Limb (tissue), 2 donors: ENCODE measurements at regions not wholly inside any gene's neighbourhood (a gene's known extent, or its start where the extent isn't known, plus 50 kb on each side); places are given as distances from the start of the nearest gene placed in this dataset.
"Not testable (repeated sequence)": the region's sequence is repeated elsewhere in the genome, so short reads cannot be mapped to it uniquely, and the experiment has no call there.

ENCODE experiments used
- DNase-seq, 2 donors: peaks; one replicate each; pipeline ENCODE4 v3.0.0-alpha.2; 2016; ENCODE audit errors: extremely low spot score in 2 of 2

GRCh38 chr20:11976966-11977365, 59.3 kb downstream of the BTBD3 start:
- no peak for DNase-seq

- DNase-seq = no peak
These were observed 60.8 kb downstream of the BTBD3 start for GRCh38 chr20:11978496-11978895.

DNA sequence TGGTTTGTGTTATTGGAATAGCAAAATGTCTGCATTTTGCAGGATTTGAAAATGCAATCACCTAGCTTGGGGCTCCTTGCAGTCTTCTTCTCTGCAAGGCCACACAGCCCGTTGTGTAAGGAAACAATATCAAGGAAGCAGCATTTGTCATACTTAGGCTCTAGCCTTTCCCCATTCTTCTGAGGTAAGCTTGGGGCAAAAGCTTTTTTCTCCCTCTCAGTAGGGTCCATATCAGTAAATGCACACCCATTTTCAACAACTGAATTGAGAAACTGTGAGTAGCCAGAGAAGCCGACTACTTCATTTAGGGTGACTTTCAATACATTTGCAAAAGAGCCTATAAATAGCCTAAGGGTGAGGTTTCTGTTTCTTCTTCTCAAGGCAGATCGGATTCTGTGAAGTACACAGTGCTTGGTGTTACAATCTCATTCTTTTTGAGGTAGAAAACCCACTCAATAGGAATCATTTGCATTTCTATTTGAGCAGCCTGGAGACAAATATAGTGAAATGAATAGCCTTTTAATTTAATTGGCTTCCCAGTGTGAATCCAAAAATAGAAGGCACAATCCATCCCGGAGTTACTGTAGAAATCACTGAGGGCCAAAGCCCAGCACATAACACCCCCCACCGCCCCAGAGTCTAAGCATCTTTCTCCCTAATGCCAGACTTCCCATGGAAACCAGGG, 61.8 kb downstream of the BTBD3 start:
- no peak for DNase-seq

GRCh38 chr20:11980263-11980662, 62.6 kb downstream of the BTBD3 start:
- DNase-seq = no peak

DNA sequence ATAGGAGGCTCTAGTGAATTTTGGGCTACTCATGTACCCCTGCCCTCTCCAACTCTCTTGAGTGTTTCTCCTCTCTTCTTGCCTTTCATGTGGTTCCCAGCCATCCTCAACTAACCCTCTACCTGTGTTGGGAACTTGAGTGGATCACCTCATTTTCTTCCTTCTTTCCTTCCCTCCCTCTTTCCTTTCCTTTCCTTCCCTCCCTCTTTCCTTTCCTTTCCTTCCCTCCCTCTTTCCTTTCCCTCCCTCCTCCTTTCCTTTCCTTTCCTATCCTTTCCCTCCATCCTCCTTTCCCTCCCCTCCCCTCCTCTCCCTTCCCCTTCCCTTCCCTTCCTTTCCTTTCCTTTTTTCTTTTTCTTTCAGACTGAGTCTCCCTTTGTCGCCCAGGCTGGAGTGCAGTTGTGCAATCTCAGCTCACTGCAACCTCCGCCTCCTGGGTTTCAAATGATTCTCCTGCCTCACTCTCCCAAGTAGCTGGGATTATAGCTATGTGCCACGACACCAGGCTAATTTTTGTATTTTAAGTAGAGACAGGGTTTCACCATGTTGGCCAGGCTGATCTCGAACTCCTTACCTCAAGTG, 63.8 kb downstream of the BTBD3 start:
- no peak for DNase-seq

- no peak for DNase-seq
These were observed 64.7 kb downstream of the BTBD3 start for GRCh38 chr20:11982289-11982954.

GRCh38 chr20:11982955-11983470, 65.3 kb downstream of the BTBD3 start:
- no peak for DNase-seq

DNA sequence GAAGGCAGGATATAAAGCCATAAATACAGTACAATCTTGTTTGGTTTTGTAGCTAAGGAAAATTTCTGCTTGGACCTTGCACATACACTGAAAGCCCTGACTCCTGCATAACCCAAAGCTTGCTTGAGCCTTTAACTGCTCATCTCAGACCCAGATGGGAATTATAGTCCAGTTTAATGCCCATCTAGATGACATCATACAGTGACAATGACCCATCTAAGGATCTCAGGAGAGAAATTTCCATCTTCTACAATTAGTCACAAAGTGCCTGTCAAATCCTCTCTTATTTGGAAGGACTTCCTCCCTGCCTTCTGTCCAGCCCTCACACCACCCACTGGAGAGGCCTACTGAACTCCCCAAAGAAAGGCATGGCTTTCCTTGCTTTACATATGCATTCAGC, 69.3 kb downstream of the BTBD3 start:
- DNase-seq = no peak

GRCh38 chr20:11987526-11987925, 69.8 kb downstream of the BTBD3 start:
- no peak for DNase-seq

- no peak for DNase-seq
These were observed 71.5 kb downstream of the BTBD3 start for GRCh38 chr20:11989018-11989771.

GRCh38 chr20:11992426-11992825, 74.7 kb downstream of the BTBD3 start:
- no peak for DNase-seq

GRCh38 chr20:11993886-11994461, 76.3 kb downstream of the BTBD3 start:
- DNase-seq = peak; percentile 36 to 38

DNA sequence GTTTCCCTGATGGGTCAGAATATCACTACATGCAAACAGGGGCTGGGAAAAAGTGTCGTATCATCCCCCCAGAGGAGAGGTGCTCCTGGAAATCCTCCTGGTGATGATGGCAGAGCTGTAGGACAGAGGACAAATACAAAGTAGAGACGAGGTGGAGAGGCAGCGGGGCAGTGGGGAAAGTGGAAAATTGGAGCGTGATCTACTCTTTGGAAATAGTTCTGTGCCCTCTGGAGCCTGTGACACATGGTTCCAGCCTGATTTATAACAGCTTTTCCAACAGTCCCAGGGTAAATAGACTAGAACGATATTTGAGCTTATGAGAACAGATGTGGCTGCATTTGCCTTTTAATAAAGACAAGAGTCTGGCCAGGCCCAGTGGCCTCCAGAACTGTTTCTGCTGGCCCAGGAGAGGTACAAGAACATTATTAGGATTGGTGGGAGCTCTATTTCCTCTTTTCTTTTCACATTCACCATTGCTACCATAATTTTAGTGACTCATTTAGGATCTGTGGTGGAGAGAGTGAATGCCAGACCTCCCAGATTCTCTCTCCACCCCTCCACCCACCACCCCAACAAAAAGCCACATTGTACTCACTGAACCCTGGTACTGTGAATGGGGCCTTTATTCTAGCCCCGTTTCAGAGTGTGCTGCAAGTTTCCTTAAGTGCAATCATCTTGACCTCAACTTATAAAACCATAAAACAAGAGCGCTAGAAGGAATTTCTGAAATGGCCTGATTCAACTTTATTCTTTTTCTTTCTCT, 78.3 kb downstream of the BTBD3 start:
- DNase-seq = peak in 1 of 2 donors; percentile 34

GRCh38 chr20:12004776-12005175, 87.1 kb downstream of the BTBD3 start:
- DNase-seq = not testable (repeated sequence)

GRCh38 chr20:12012241-12013222, 94.8 kb downstream of the BTBD3 start:
- DNase-seq = no peak

GRCh38 chr20:12014276-12014675, 96.6 kb downstream of the BTBD3 start:
- no peak for DNase-seq

GRCh38 chr20:12014736-12015135, 97.0 kb downstream of the BTBD3 start:
- DNase-seq = no peak

DNA sequence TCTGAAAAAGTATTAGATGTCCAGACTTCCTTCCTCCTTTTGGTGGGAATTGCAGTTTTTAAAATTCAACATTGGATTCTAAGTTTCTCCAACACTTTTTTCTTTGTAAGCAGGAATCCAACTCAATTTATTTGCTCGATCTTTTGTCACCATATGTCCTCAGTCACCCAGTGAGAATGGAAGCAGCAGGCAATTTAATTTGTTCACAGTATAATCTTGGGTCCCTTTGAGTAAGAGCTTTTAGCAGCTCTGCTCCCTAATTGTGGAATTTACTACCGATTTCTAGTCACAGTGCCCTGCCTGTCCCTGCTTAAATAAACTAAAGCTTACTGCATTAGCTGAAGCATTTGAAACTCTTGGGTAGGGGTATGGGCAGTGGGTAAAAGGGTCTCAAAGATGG, 98.6 kb downstream of the BTBD3 start:
- no peak for DNase-seq

DNA sequence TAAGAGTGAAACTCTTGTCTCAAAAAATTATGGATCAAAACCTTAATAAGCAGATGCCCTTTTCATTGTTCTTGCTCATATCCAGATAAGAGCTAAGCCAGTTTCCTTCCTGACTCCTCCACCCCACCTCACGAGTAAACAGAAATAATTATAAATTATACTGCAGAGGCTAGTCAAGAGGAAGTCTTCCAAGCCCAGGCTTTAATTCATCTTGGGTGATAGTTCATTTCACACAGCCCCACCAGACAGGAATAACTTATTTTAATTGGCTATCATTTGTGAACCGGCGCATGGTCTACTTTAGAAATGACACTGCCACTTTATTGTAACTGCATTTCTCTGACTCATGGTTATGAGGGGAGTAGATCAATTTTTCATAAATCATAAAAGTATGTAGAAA, 102.0 kb downstream of the BTBD3 start:
- no peak for DNase-seq

GRCh38 chr20:12020846-12021245, 103.2 kb downstream of the BTBD3 start:
- DNase-seq = no peak
